B cell (primary cell): ENCODE measurements at regions not wholly inside any gene's neighbourhood (a gene's known extent, or its start where the extent isn't known, plus 50 kb on each side); places are given as distances from the start of the nearest gene placed in this dataset.

Experiments used
- CTCF ChIP-seq: fragments of 200-600 bp; IDR thresholded peaks from one replicate; pipeline ENCODE4 v1.8.0; 2022; ENCODE audit warnings: antibody characterized with exemption, mild to moderate bottlenecking
- EZH2 ChIP-seq: IDR thresholded peaks from 2 replicates; pipeline ENCODE4 v1.6.1; 2012; ENCODE audit warnings: borderline replicate concordance, low read depth, mild to moderate bottlenecking, moderate library complexity, low read length; ENCODE audit not compliant: insufficient read depth, poor library complexity, severe bottlenecking

DNA sequence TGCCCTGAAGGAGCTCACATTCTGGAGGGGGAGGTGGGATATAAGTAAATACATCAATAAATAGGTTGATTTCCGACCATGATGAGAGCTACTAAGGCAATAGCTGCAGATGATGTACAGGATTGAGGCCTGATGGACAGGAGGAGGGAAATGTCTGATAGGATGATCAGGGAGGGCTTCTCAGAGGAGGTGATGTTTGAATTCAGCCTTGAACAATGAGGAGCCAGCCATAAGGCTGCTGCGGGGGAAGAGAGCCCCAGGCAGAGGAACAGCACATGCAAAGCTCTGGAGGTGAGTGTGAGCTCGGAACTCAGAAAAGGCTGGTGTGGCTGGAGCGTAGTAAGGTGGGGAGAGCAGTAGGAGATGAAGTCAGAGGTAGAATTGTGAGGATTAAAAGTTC lies 411.7 kb downstream of the PTPRU start:
- TF ChIP-seq CTCF (no peak), EZH2 (no peak)
